ENCODE measurements at regions not wholly inside any gene's neighbourhood (a gene's known extent, or its start where the extent isn't known, plus 50 kb on each side); places are given as distances from the start of the nearest gene placed in this dataset.

GRCh38 chr6:133805876-133806275 lies 83.0 kb upstream of the TCF21 start:
- TF ChIP-seq CTCF (IDR thresholded peaks at IDR 0.05; ENCODE audit: borderline replicate concordance, extremely low read depth, low read length, poor library complexity, severe bottlenecking) (no peak), EZH2 (IDR thresholded peaks at IDR 0.05; ENCODE audit: borderline replicate concordance, low read depth, low read length, severe bottlenecking) (no peak)

Data from DND-41 (cell line).